DMS53 (cell line): ENCODE measurements at regions not wholly inside any gene's neighbourhood (a gene's known extent, or its start where the extent isn't known, plus 50 kb on each side); places are given as distances from the start of the nearest gene placed in this dataset.

ENCODE experiments used
- DNase-seq: peaks from one replicate; lab custom pipeline; 2025; lab: John Stamatoyannopoulos, UW

DNA sequence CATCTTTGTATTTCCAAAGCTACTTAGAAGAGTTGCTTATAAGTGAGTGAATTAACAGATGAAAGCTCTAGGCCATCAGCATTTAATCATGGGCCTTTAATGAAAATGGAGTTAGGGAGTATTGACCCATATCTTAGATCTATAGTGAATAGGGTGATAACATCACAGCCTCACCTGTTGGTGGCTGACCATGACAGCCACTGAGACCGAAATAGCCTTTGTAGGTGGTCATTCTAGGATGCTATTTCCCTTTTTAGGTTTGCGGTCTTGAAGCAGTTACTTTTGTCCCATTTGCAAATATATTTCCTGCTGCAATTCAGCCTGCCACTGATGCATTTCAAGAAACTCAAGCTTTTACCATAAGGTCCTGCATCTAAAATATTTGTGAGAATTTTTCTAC lies 410.1 kb upstream of the LYPLAL1 start:
- no peak for DNase-seq

GRCh38 chr1:218765753-218766152 lies 407.9 kb upstream of the LYPLAL1 start:
- no peak for DNase-seq

DNA sequence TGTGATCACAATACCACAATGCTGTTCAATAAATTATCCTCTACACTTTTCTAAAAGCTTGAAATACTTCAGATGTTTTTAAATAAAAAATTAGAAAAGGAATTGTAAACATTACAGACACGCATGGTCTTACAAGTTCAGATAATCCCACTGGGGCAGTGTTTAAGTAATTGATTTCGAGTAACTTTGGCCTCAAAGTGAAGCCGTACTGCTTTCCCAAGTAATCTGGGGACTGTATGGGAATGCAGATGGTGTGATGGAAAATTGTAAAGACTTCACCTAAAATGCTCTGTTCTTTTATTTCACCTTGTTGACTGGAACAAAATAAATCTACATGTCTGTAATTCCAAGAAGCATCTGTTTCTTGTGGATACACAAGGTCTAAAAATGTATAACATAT lies 401.7 kb upstream of the LYPLAL1 start:
- DNase-seq: no peak

GRCh38 chr1:218772575-218772974 lies 401.1 kb upstream of the LYPLAL1 start:
- no peak for DNase-seq

DNA sequence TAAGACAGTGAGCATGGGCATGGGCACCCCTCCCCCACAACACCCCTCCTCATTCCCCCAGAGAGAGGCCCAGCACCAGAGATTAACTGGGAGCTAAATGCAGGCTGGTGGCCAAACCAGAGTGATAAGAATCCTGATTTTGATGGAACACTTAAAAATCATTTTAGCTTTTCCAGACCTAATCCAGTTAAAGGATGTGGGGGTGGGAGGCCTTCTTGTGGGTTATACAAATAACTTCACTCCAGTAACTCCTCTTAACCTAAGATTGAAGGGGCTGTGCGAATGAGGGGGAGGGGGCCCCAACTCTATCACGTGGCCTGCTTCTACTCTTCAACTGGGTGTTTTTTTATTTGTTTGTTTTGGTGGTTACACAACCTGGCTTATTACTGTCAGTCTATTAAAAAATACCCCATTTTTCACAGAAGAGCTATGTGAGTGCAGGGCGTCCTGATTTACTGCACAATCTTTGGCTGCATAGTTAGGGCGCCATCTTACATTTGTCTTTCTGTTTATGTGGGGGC lies 398.1 kb upstream of the LYPLAL1 start:
- DNase-seq: no peak

DNA sequence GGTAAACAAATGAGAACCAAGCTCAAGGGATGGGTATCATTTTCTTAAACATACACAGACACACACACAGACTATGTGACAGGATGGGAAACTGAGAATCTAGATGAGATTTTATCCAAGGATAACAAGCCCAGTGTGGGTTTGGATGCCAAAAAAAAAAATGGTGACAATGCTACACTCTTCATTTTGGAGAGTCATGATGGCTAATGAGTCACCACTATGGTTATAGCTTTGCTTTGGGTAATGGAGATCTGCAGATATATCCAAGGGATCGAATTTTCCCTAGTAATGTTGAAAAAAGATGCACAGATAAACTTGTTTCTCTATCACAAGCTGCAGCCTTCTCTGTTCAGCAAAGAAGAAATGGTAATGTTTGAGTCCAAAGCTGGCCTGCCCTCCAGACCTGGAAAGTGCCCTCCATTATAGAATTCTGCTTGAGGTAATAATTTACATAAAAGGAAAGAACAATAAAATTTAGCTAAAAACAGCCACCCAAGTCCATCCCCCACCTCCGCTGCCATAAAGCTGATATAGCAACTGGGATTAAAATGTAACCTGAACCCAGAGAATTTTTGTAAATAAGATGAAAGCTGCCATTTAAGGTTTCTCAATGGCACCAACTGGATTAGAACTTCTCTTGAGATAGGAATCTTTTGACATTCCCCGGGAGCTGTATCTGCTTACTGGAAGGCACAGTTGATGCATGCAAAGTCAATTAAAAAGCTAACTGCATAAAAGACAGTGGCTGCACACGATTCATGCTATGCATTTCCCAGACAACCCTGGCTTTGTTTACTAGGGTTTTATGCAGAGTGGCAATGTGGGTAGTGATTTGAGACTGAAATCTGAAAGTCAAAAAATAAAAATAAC lies 395.2 kb upstream of the LYPLAL1 start:
- no peak for DNase-seq

DNA sequence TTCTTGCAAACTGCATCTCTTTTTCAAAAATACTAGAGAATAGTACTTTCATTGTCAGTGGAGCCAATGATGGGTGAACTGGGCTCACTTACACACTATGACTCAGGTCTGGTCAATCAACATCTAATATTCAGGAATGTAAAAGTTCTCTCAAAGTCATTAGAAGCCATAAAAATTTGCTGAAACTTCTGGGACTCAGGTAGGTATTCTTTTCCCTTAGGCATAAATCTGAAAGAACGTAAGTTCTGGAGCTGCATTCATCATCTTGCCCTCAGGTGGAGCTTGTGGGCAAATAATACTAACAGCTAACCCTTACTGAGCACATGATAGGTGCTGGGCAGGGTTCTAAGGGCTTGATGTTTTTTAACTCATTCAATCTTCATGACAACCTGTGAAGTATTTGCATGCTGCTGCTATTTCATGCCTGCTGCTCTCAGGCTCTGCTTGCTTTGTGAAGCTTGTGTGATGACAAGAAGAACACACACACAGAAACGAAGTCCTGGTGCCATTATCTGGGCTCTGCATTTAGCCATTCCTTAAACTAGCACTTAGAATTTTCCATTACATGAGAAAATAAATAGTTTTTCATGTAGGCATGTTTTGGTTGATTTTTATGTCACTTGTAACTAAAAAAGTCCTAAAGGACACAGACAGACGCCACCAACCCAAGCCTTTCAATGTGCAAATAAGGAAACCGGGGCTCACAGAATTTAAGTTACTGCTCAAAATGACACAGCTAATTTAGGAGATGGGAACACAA lies 394.2 kb upstream of the LYPLAL1 start:
- DNase-seq: no peak

GRCh38 chr1:218783131-218783530 lies 390.5 kb upstream of the LYPLAL1 start:
- DNase-seq: no peak

- DNase-seq: no peak
Measured at GRCh38 chr1:218783916-218784315, 389.8 kb upstream of the LYPLAL1 start.

DNA sequence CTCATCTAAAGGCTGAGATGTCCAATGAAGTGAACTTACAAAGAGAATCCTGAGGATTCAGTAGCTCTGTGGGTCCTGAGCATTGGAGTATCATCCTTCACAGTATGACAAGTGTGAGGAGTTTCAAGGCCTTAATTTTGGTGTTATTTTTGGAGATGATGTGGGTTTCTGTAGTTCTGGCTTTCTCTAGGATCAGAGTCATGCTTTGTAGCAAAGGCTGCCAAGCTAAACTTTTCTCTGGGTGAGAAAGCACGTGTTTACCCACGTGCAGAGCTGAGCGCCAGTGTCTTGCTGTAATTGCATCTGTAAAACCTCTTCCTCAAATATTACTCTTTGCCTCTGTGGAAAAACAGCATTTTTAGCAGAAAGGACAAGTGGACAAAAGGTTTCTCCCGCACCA lies 387.8 kb upstream of the LYPLAL1 start:
- no peak for DNase-seq

GRCh38 chr1:218787826-218788225 lies 385.9 kb upstream of the LYPLAL1 start:
- no peak for DNase-seq

DNA sequence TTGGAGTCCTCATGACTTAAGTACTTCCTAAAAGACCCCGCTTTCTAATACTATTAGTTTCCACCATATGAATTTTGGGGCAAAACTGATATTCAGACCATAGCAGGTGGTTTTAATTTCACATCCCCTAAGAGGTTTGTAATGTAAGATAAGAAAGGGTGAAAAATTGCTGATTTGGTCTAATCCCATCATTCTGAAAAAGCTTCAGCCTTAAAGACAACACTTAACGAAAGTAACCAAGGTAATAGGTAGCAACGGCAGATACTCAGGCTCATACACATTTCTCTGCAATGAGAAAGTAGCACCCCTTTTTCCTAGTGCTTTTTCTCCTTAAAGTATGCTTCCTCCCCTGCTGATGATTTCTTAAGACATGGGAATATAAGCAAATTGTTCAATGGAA lies 376.9 kb upstream of the LYPLAL1 start:
- DNase-seq: no peak

DNA sequence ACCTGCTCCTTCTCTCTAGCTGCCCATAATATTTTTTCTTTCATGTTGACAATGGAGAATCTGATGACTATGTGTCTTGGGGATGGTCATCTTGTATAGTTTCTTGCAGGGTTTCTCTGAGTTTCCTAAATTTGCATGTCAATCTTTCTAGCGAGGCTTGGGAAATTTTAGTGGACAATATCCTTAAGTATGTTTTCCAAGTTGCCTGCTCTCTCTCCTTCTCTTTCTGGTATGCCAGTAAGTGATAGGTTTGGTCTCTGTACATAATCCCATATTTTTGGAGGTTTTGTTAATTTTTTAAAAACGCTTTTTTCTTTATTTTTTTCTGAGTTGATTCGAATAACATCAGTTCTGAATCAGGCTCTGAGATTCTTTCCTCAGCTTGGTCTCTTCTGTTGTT lies 370.9 kb upstream of the LYPLAL1 start:
- no peak for DNase-seq

GRCh38 chr1:218803351-218803997 lies 370.2 kb upstream of the LYPLAL1 start:
- no peak for DNase-seq

DNA sequence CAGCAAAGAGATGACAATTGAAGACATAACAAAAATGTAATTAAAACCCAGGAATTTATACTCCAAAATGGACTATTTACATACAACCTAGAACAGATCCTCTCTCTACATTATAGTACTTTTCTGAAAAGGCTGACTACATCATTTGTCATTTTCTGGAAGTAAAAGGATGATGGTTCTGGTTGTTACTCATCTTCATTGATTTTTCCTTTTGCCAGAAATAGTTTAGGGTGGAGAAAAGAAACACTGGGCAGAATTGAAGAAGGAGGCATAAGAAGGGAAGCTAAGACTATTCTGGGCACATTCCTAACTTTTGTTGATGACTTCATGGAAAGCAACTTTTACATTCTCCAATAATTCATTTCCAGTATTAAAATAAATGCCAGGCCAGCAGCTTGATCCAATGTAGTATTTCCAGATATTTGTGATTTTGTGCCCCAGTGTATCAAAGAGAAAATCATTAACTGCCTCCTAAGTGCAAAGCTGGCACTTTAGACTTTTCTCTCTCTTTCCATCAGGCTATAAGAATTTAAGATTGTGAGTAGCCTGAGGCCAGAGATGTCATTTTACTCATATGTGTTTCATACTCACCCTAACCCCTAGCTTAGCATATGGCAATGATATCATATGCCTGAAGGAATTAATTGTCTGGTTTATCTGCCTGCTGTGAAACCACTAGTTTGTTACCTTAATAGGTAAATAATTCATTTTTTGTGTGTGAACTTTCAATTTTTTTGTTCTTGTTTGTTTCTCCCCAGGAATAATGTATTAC lies 369.5 kb upstream of the LYPLAL1 start:
- no peak for DNase-seq

- DNase-seq: no peak
Measured at GRCh38 chr1:218809061-218809460, 364.6 kb upstream of the LYPLAL1 start.

DNA sequence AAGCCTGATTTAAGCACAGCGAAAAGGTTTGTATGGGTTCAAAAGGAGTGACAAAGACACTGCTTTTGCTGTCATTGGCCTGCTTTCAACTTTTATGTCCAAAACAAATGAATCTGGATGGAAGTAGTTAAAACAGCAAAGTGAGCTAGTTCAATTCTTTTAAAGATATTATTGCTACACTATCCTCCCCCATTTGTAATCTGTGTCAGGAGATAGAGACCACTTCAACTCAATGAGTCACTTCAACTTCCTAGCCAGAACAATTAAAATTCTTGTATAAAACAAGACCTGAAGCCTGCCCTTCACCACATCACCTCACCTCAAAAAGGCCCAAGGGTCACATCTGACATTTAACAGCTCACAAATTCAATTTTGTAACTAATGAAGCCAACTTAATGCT lies 364.1 kb upstream of the LYPLAL1 start:
- peak; percentile 32 for DNase-seq

DNA sequence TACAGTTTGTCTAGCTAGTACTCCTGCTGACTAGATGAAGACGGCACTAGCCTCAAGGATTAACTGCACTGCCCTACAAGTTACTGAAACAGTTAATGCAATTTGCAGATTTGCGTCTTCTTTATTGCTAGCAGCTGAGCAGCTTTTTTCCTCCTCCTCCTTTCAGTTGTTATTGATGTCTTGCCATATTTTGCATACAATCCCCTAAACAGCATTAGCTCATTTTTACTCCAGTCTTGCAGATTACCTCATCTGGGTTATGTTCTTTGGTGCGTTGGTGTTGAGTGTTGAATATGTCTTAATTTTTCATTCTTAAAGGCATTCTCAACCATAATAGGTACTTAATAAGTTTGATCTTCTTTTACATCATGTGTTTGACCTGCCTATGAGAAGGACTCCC lies 363.4 kb upstream of the LYPLAL1 start:
- no peak for DNase-seq

DNA sequence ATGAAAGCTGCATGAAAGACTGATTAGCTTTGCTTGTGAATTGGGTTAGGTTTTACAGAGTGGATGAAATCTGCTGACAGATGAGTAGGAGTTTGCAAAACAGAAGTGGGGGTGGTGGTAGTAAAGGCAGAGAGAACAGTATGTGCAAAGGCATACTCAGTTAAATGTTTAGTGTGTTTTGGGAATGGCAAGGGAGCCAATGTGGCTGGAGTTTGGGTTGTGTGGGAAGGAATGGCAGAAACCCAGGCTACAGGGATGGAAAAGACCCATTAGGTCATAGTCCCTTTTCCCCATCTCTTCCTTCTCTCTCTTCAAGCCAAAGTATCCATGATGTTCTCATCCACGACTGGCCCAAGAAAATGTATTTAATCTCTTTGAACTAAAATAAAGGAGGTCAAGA lies 362.2 kb upstream of the LYPLAL1 start:
- DNase-seq: no peak

- no peak for DNase-seq
Measured at GRCh38 chr1:218812360-218812759, 361.3 kb upstream of the LYPLAL1 start.

DNA sequence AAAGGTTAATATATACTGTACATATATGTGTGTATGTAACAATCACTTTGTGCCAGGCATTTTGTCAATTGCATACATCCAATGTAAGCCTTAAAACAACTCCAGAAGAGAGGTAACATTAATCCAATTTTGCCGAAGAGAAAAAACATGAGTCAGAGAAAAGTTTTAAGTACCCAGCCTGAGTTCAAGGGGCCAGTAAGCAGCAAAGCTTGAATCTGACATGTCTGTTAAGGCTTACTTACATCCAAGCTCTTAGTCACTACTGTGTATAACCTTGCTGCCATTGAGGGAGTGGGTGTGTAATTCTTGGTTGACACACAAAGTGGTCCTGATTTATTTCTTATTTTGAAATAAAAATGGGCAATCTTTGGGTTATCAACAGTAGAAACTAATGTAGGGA lies 360.4 kb upstream of the LYPLAL1 start:
- DNase-seq: no peak

DNA sequence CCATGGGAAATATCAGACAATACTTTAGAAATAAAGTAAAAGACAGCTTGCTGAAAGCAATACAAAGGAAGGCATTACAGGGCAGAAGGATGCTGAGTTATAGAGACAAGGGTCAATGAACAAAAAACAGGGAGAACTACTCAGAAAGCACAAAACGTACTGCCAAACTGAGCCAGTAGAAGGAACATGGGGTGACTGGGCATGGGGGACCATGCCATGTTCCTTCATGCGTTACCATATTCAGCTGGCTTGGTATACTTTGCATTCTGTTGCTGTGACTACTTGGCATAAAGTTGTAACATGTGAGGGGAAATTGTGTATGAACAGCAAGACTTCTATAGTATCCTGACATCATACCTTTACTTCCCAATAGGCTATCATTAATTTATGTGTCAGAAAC lies 358.6 kb upstream of the LYPLAL1 start:
- DNase-seq: no peak
